ENCODE measurements at regions not wholly inside any gene's neighbourhood (a gene's known extent, or its start where the extent isn't known, plus 50 kb on each side); places are given as distances from the start of the nearest gene placed in this dataset.

- peaks cover 27% of the 10 kb centered on the region for H3K4me1 Mint-ChIP-seq
- Histone ChIP-seq H2AFZ (no peak overlapping the region), H3K79me2 (replicated peaks; ENCODE audit: insufficient read depth) (no peaks in the 10 kb centered on the region), H3K36me3 (ENCODE audit: insufficient read depth) (no peaks in the 10 kb centered on the region), H3F3A (replicated peaks; ENCODE audit: low read depth) (no peaks in the 10 kb centered on the region), H4K20me1 (replicated peaks; ENCODE audit: insufficient read depth) (no peaks in the 10 kb centered on the region), H3K27ac (ENCODE audit: low read depth) (no peak overlapping the region), H3K4me2 (no peak overlapping the region), H3K27me3 (ENCODE audit: insufficient read depth) (no peaks in the 10 kb centered on the region), H3K4me3 (no peak overlapping the region), H3K4me1 (ENCODE audit: insufficient read depth) (peaks cover 13% of the 10 kb centered on the region; the same call in 1 of the 2 replicates), H3K9me2 (ENCODE audit: insufficient read depth) (0 out of 2 replicates have a peak, but pooled peaks cover 3% of the 10 kb centered on the region)
- no peaks in the 10 kb centered on the region for H3K9me3 Mint-ChIP-seq
- H3K27me3 Mint-ChIP-seq (ENCODE audit: insufficient read depth, low read depth, poor library complexity), result no peaks in the 10 kb centered on the region
- DNase-seq (ENCODE audit: low spot score) (no peak), ATAC-seq (no peak)
- TF ChIP-seq POLR2AphosphoS5 (IDR thresholded peaks at IDR 0.05; ENCODE audit: low read depth) (no peak), REST (IDR thresholded peaks at IDR 0.05; ENCODE audit: unreplicated experiment) (no peak), ZNF114 (CRISPR knock-in tag; IDR thresholded peaks at IDR 0.05) (no peak), STAT1 (IDR thresholded peaks at IDR 0.05; ENCODE audit: unreplicated experiment) (no peak), JUNB (IDR thresholded peaks at IDR 0.05; ENCODE audit: unreplicated experiment) (no peak), ZNF331 (CRISPR knock-in tag; IDR thresholded peaks at IDR 0.05; ENCODE audit: low read depth) (no peak), ETS1 (IDR thresholded peaks at IDR 0.05) (no peak), ZNF462 (CRISPR knock-in tag; IDR thresholded peaks at IDR 0.05) (no peak), CTCF (conservative IDR thresholded peaks at IDR 0.05; ENCODE audit: low read depth in 2 of 2) (no peak), NANOG (IDR thresholded peaks at IDR 0.05; ENCODE audit: borderline replicate concordance) (no peak), CREB1 (CRISPR knock-in tag; IDR thresholded peaks at IDR 0.05; ENCODE audit: low read depth) (no peak), EZH2 (IDR thresholded peaks at IDR 0.05; ENCODE audit: low read depth, unreplicated experiment) (no peak)
- H3K27ac Mint-ChIP-seq, result no peak overlapping the region
- H3K4me3 Mint-ChIP-seq, result no peak overlapping the region
- H3K36me3 Mint-ChIP-seq (ENCODE audit: low read depth), result no peaks in the 10 kb centered on the region
Observed at GRCh38 chr4:14335872-14336271, 666.4 kb upstream of the CPEB2 start.

Measured in GM23338 (cell line).